ENCODE measurements at regions not wholly inside any gene's neighbourhood (a gene's known extent, or its start where the extent isn't known, plus 50 kb on each side); places are given as distances from the start of the nearest gene placed in this dataset.

- TF ChIP-seq GATA2 (IDR thresholded peaks at IDR 0.05; ENCODE audit: low read depth, low read length), result no peak
- TF ChIP-seq GATA3 (IDR thresholded peaks at IDR 0.05; ENCODE audit: low read depth, low read length), result no peak
These were observed 238.1 kb upstream of the DIAPH2 start for GRCh38 chrX:96446524-96446923.

Data from SH-SY5Y (cell line).